A673 (cell line): ENCODE measurements at regions not wholly inside any gene's neighbourhood (a gene's known extent, or its start where the extent isn't known, plus 50 kb on each side); places are given as distances from the start of the nearest gene placed in this dataset.

ENCODE experiments used
- BruUV-seq: library from RNA; stranded (reverse); fragments of 400-500 nt; replicated peaks from 2 replicates; lab custom pipeline; 2021; lab: Mats Ljungman, UMichigan
- CTCF ChIA-PET: fragments of 300-600 bp; sonication (Branson Sonifier 250); formaldehyde crosslinking; loops from one replicate; lab custom pipeline; 2022; ENCODE audit warnings: antibody characterized with exemption; lab: Charles Lee
- POLR2A ChIA-PET: fragments of 300-600 bp; sonication (Branson Sonifier 250); formaldehyde crosslinking; loops from one replicate; lab custom pipeline; 2022; ENCODE audit warnings: antibody characterized with exemption; ENCODE audit not compliant: low non-redundant PET; lab: Charles Lee
- DNase-seq: peaks from one replicate; pipeline ENCODE4 v3.0.0-alpha.2; 2015; ENCODE audit warnings: low spot score
- H3K27ac ChIP-seq: fragments of 200-600 bp; sonication (generic); 2 replicates; pipeline ENCODE4 v1.5.1; 2016; ENCODE audit warnings: mixed run types, low read depth, mild to moderate bottlenecking, mixed read lengths, antibody characterized with exemption, low read length; ENCODE audit not compliant: poor library complexity, severe bottlenecking
- H3K27me3 ChIP-seq: fragments of 200-600 bp; sonication (generic); replicated peaks from 2 replicates; pipeline ENCODE4 v1.6.1; 2017; ENCODE audit warnings: mixed run types, low read depth, mild to moderate bottlenecking, mixed read lengths, antibody characterized with exemption, low read length; ENCODE audit not compliant: insufficient read depth, poor library complexity
- H3K36me3 ChIP-seq: fragments of 200-600 bp; sonication (generic); 2 replicates; pipeline ENCODE4 v1.6.1; 2016; ENCODE audit warnings: mixed run types, mild to moderate bottlenecking, mixed read lengths, antibody characterized with exemption, low read length; ENCODE audit not compliant: insufficient read depth, poor library complexity, severe bottlenecking
- H3K4me1 ChIP-seq: fragments of 200-600 bp; sonication (generic); 2 replicates; pipeline ENCODE4 v1.6.1; 2017; ENCODE audit warnings: mixed run types, mild to moderate bottlenecking, mixed read lengths, antibody characterized with exemption, low read length; ENCODE audit not compliant: insufficient read depth, poor library complexity, severe bottlenecking
- H3K4me3 ChIP-seq: fragments of 200-600 bp; sonication (generic); 2 replicates; pipeline ENCODE4 v1.5.1; 2016; ENCODE audit warnings: low read depth, mixed run types, mild to moderate bottlenecking, mixed read lengths, low read length; ENCODE audit not compliant: poor library complexity, severe bottlenecking
- H3K9me3 ChIP-seq: fragments of 200-600 bp; sonication (generic); 2 replicates; pipeline ENCODE4 v1.6.1; 2016; ENCODE audit warnings: mixed run types, low read depth, mild to moderate bottlenecking, mixed read lengths, antibody characterized with exemption, low read length; ENCODE audit not compliant: poor library complexity, severe bottlenecking
- CTCF ChIP-seq: fragments of 300-800, 200-600 bp; sonication (generic); conservative IDR thresholded peaks from 2 replicates; pipeline ENCODE4 v1.5.1; 2017; ENCODE audit warnings: low read depth, mild to moderate bottlenecking, antibody characterized with exemption, low read length, moderate library complexity, mixed read lengths
- EZH2 ChIP-seq: fragments of 200-600 bp; sonication (generic); IDR thresholded peaks from 2 replicates; pipeline ENCODE4 v1.6.1; 2017; ENCODE audit warnings: borderline replicate concordance, low read depth, mild to moderate bottlenecking, mixed read lengths, antibody characterized with exemption, low read length; ENCODE audit not compliant: poor library complexity, severe bottlenecking
- intact Hi-C: fragments of 100-400 bp; cut with micrococcal nuclease; formaldehyde crosslinking; loops from one replicate; pipeline ENCODE4 v1.10.0; 2022; ENCODE audit not compliant: unreplicated experiment

- intact Hi-C loops = no loop called here
- no peaks in the 10 kb centered on the region for H3K9me3 ChIP-seq
- no TSS peak for BruUV-seq
- H3K4me3 ChIP-seq = no peak overlapping the region
- TF ChIP-seq CTCF (no peak), EZH2 (no peak)
- peaks cover 25% of the 10 kb centered on the region for H3K4me1 ChIP-seq
- H3K27ac ChIP-seq = no peak overlapping the region
- ChIA-PET POLR2A (no interaction called here), CTCF (no interaction called here)
- H3K27me3 ChIP-seq = no peaks in the 10 kb centered on the region
- no peaks in the 10 kb centered on the region for H3K36me3 ChIP-seq
- no peak for DNase-seq
These were observed 69.1 kb upstream of the GADD45A start for GRCh38 chr1:67615886-67616285.

GRCh38 chr1:67616394-67616985 lies 68.5 kb upstream of the GADD45A start:
- ChIA-PET POLR2A (interaction anchor here (0.6 kb wide), 1 partner anchor 44 kb away, joined by 4 read pairs; no protein-coding TSS in a partner anchor), CTCF (no interaction called here)
- Histone ChIP-seq H3K4me3 (no peak overlapping the region), H3K27me3 (no peaks in the 10 kb centered on the region), H3K4me1 (peaks cover 31% of the 10 kb centered on the region), H3K36me3 (no peaks in the 10 kb centered on the region), H3K27ac (no peak overlapping the region), H3K9me3 (no peaks in the 10 kb centered on the region)
- no TSS peak for BruUV-seq
- DNase-seq = peak; percentile 68
- intact Hi-C loops = no loop called here
- no peak for TF ChIP-seq CTCF
- TF ChIP-seq EZH2 = no peak

- no peak for TF ChIP-seq CTCF
- TF ChIP-seq EZH2 = no peak
- ChIA-PET CTCF (no interaction called here), POLR2A (no interaction called here)
- Histone ChIP-seq H3K27me3 (no peaks in the 10 kb centered on the region), H3K27ac (no peak overlapping the region), H3K4me3 (no peak overlapping the region), H3K9me3 (no peaks in the 10 kb centered on the region), H3K36me3 (no peaks in the 10 kb centered on the region), H3K4me1 (peaks cover 24% of the 10 kb centered on the region)
- DNase-seq = no peak
- BruUV-seq = no TSS peak
- intact Hi-C loops = no loop called here
These were observed 66.5 kb upstream of the GADD45A start for GRCh38 chr1:67618285-67619018.
